Erythroblast (primary cell): ENCODE measurements at regions not wholly inside any gene's neighbourhood (a gene's known extent, or its start where the extent isn't known, plus 50 kb on each side); places are given as distances from the start of the nearest gene placed in this dataset.

Source experiments
- DNase-seq, 2 experiments: peaks; one replicate each; lab custom pipeline; 2025; lab: John Stamatoyannopoulos, UW
- GATA1 ChIP-seq: IDR thresholded peaks from 2 replicates; pipeline ENCODE4 v1.6.1; 2011; ENCODE audit warnings: low read depth, mild to moderate bottlenecking, control low read depth, low read length, moderate library complexity
- POLR2A ChIP-seq: IDR thresholded peaks from 2 replicates; pipeline ENCODE4 v1.6.1; 2011; ENCODE audit warnings: mild to moderate bottlenecking, low read length

- DNase-seq, result no peak
- TF ChIP-seq GATA1 (no peak), POLR2A (no peak)
These were observed 93.8 kb upstream of the LRRC55 start for GRCh38 chr11:57087991-57088390.

DNA sequence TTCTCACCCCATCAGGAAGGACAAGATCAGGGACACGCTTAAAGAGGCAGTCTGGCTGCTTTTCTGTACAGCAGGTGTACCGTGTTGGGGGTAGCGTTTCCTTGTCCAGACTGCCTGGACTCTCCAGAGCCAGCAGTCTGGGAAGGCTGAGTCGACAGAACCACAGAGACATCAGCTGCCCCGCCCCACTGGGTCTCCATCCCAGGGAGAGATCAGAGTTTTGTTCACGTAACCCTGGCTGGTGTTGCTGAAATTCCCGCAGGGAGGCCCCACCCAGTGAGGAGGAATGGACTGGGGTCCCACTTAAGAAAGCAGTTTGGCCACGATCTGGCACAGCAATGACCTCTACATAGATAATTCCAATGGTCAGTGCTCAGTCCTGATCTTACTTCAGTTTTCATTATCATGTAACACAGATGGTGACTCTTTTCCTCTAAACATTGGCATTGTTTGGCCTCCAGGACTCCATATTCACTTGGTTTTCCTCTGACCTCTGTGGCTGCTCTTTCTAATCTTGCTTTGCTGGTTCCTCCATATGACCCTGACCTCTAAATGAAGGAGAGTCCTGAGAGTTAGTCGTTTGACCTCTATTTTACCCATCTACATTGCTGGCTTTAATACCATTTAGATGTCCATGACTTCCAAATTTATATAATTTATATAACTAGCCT lies 89.6 kb upstream of the LRRC55 start:
- TF ChIP-seq GATA1 (no peak), POLR2A (no peak)
- DNase-seq, result no peak

- TF ChIP-seq POLR2A, result no peak
- no peak for TF ChIP-seq GATA1
- DNase-seq, result no peak
These were observed 87.4 kb upstream of the LRRC55 start for GRCh38 chr11:57094181-57094935.

DNA sequence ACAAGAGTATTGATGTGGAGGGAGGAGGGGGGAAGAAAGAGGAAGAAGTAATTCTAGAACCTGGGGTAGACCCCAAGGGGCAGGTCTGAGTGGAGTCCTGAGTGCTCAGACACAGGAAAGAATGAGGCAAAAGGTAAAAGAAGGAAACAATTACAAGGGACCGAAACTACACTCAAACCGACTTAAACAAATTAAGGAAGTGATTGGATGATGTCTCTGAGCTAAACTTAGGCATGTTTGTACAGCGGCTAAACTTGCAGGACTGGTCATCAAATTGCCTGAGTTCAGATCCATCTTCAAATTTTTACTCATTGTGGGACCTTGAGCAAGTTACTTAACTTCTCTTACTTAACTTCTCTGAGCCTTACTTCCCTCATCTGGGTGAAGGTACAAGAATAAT lies 86.3 kb upstream of the LRRC55 start:
- DNase-seq, result no peak

DNA sequence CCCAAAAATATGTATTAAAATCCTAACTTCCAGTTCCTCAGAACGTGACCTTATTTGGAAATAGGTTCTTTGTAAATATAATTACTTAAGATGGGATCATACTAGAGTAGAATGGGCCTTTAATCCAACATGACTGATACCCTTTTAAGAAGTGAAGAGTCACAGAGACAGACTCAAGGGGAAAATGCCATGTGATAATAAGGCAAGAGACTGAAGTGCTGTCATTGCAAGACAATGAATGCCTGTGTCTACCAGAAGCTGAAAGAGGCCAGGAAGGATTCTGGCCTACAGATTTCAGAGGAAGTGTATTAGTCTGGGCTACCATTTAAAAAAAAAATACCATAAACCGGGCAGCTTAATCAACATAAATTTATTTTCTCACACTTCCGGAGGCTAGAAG lies 85.9 kb upstream of the LRRC55 start:
- no peak for TF ChIP-seq GATA1
- TF ChIP-seq POLR2A, result no peak
- DNase-seq, result no peak

More for the DNA sequence above, 86.3 kb upstream of the LRRC55 start:
- no peak for TF ChIP-seq GATA1
- TF ChIP-seq POLR2A, result no peak

DNA sequence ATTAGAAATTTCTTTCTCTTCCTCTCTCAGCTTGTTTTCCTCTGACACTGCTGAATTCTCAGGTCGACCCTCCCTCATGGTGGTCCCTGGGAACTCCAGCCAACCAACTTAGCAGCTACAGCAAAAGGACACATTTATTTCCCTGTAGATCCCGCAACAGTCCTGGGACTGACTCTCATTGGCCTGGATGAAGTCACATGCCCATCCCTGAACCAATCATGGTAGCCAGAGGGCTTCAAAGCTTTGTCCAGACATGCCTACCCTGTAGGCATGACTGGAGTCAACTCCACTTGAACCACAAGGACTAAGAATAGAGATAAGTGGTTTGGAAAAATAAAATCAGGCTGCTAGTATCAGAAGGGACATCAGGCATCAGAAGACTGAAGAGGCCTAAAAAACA lies 84.6 kb upstream of the LRRC55 start:
- DNase-seq, result no peak

DNA sequence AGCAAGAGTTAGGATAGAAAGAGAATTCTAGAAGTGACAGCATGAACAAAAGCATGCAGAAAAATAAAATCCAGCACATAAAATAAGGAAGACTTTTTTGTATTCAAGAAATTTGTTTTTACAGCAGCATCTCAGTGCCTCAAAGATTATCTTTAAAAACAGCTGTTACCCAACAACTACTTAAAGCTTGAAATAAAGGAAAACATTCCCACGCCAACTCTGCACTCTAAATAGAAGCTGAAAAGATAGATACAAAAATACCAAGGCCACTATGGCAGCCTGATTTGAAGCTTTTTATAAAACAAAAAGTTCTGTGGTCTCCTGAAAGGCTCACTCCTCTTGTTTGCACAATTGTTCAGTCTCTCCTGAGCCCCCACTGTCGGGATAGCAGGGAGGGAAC lies 83.6 kb upstream of the LRRC55 start:
- no peak for DNase-seq

More for the DNA sequence above, 84.6 kb upstream of the LRRC55 start:
- no peak for TF ChIP-seq GATA1
- no peak for TF ChIP-seq POLR2A

GRCh38 chr11:57100638-57101331 lies 81.0 kb upstream of the LRRC55 start:
- DNase-seq, result no peak
- no peak for TF ChIP-seq POLR2A
- TF ChIP-seq GATA1, result no peak

More for the DNA sequence above, 83.6 kb upstream of the LRRC55 start:
- no peak for TF ChIP-seq GATA1
- no peak for TF ChIP-seq POLR2A

- DNase-seq, result no peak
- TF ChIP-seq POLR2A (no peak), GATA1 (no peak)
These were observed 77.7 kb upstream of the LRRC55 start for GRCh38 chr11:57103899-57104605.

DNA sequence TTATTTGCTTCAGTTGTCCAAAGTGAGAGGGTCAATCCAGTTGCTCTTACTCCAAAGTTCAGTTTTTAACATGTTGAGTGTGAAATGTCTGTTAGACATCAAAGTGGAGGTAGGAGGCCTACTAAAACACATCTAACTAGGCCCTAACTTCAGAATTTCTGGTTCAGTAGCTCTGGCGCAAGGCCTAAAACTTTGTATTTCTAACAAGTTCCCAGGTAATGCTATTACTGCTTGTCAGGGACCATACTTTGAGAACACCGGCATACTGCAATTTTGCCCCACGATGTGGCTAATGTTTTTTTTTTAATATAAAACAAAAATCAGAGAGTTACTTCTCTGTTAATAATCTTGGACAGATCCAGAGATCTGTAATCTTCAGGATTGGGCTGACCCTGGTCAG lies 72.4 kb upstream of the LRRC55 start:
- no peak for DNase-seq
- TF ChIP-seq GATA1 (no peak), POLR2A (no peak)

- no peak for TF ChIP-seq GATA1
- DNase-seq, result no peak
These were observed 70.1 kb upstream of the LRRC55 start for GRCh38 chr11:57111619-57112018.

- peak; percentile 58 to 71 for DNase-seq
- no peak for TF ChIP-seq GATA1
These were observed 65.1 kb upstream of the LRRC55 start for GRCh38 chr11:57116654-57117053.

GRCh38 chr11:57120192-57120965 lies 61.4 kb upstream of the LRRC55 start:
- DNase-seq, result no peak
- TF ChIP-seq GATA1, result no peak
- TF ChIP-seq POLR2A, result no peak

GRCh38 chr11:57121996-57122395 lies 59.8 kb upstream of the LRRC55 start:
- TF ChIP-seq GATA1, result no peak
- no peak for TF ChIP-seq POLR2A
- DNase-seq, result no peak

GRCh38 chr11:57123590-57123989 lies 58.2 kb upstream of the LRRC55 start:
- DNase-seq, result no peak
- TF ChIP-seq POLR2A (no peak), GATA1 (no peak)
